Endometrium (tissue), 2 donors: ENCODE measurements at regions not wholly inside any gene's neighbourhood (a gene's known extent, or its start where the extent isn't known, plus 50 kb on each side); places are given as distances from the start of the nearest gene placed in this dataset.
A peak's percentile ranks its signal among the peaks of the same experiment; 100 is the strongest.

Experiments used
- FAIRE-seq: peaks from 2 replicates; lab custom pipeline; 2012; peaks lifted over from hg19 to GRCh38; lab: Jason Lieb, UNC
- donor health status: control.
- donor health status: control.

DNA sequence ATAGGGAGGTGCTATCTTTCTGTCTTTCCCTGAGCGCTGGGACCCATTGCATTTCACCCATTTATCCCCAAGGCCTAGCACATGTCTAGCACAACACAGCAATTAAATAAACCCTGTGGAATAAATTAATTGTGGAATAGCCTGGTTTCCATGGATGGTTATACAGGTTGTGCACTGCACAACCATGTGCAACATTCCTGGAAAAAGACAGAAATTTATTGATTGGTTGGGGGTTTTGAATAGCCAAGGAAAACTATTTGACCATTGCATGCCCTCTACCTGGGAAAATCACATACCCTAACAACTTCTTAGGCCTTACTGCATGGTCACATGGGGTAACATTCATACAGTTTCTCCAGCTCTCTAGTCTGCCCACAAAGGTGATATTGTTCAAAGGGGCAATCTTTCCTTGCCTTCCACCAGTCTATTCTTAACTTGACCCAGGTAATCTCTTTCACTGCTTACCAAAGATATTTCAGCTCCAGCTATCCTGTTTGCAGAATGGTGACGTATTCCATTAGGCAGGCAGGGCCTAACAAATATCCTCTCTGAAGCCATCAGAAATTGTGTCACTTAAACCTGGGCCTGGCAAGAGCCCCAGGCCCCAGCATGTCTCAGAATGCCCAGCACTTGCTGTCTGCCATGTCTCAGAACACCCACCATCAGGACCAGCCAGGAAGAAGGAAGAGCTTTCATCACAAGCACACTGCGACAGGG is 157.9 kb upstream of the RAB4A start:
- FAIRE-seq, result no peak

DNA sequence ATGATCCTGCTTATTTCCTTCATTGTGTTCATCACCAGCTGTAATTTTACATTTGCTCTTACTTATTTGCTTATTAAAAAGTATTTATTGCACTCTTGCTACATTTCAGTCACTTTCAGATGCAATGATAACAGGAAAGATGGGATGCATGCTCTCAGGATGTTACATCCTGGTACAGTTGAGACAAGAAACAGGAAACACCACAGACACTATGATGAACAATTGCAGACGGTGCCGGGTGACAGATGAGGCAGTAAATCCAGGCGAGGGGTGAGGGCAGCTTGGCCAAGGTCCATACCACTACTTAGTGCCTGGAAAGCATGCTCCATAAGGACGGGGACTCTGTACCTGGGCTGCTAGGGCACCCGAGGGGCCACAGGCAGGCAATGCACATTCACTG is 156.6 kb upstream of the RAB4A start:
- FAIRE-seq, result no peak

DNA sequence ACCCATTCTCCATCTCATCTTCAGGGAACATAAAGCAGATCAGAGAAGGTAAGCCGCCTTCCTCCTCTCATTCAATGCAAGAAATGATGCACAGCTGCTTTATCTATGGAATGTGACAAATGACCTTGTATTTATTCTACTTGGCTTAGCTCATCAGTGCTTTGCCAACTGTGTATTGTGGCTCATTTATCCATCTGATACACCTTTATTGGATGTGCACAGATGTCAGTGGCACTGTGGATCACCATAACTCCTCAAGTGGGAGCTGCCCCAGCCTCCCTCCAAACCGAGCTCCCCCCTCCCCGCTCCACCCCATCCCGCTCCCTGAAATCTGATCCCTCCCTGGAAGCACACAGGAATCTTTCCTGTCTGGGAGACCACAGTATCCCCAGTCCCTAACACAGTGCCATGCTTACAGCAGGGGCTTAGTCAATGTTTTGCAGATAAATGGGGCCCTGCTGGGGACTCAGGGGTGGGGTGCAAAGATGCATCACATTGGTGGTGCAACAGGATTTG is 156.0 kb upstream of the RAB4A start:
- no peak for FAIRE-seq

DNA sequence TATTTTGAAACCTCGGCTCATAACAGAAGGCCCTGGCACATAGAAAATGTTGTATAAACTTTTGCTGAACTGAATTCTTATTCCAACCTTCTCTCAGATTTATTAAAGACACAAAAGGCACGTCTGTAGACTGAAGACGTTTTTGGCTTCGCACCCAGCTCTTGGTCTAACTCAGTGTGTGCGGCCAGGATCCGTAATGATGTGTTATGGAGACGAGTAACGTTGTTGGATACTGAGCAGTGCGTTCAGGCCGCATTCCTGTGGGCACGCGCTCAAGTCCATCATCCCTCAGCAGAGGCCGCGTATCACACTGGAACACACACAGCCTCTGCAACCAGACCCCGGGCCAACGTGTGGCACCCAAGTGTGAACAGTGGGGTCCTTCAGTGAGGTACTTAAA is 154.8 kb upstream of the RAB4A start:
- FAIRE-seq, result no peak

DNA sequence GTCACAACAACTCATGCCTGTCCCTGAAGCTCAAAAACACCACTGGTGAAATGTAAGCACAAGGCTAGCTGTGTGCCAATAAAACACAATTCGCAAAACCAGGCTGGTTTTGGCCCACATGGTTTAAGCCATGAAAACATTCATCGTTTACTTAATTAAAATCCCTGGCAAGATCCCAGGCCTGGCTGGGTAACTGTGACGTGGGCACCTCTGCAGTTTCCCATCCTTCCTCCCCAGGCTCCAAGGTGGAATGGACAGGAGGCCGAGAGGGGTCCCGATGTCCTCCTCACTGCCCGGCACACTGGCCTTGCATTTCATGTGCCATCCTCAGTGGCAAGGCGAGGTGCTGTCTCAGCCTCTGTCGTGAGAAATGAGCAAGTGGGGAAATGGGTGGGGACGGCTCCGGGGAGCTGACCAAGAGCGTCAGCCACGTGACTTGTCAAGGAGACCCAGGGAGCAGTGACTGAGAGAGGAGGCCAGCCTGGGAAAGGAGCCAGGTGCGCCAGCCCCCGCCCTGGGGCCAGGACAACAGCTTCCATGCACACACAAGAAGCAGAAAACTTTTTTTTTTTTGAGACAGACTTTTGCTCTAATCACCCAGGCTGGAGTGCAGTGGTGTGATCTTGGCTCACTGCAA is 153.1 kb upstream of the RAB4A start:
- no peak for FAIRE-seq

DNA sequence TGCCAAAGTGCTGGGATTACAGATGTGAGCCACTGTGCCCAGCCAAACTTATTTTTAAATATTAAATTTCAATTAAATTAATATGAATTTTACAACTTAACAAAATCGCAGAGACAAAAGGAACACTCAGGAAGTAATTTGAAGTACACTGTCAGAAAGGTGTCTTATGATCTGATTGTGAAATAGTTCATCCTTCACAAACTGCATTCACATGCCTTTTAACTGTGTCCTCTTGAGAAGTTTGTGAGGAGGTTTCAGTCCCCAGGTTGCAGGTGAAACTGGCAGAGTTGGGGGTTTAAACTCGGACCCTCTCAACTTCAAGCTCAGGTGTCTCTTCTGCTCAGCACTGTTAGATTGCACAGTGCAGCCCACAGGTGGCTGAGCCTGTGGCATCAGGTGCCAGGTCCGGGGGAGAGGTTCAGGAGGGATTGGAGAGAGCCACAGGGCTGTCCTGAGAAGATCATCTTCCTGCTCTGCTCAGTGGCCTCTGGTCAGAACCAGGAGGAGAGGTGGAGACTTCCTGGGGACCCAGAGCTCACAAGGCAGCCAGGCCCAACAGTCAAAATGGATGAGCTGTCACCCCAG is 152.3 kb upstream of the RAB4A start:
- FAIRE-seq, result no peak

DNA sequence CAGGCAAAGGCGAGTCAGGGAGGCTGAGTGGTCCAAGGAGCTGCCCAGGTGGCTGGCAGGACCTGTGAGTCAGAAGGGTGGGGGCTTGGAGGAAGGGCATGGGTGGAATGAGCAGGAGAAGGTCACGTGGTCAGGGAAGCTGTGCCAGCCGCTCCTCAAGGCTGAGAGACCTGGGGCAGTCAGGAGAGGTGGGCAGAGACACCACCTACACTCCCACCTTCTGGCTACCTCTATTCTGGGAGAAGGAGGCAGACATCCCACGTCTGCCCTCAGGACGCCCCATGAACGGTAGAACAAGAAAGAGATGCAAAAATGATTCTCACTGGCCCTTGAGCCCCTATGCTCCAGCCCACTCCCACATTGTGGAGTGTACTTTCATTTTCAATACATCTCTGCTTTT is 151.8 kb upstream of the RAB4A start:
- no peak for FAIRE-seq

DNA sequence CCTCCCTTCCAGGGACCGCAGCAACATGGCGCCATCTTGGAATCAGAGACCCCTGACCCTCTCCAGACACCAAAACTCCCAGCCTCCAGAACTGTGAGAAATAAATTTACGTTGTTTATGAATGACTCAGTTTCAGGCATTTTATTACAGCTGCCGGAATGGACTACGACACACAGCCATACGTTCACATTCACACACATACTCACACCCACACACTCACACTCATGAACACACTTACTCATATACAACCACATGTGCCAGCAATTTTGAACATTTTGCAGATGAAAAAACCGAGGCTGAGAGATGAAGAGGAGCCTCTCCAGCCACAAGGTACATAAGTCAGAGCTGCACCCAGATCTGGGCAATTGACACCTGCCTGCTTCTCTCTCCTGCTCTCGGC is 151.0 kb upstream of the RAB4A start:
- no peak for FAIRE-seq

DNA sequence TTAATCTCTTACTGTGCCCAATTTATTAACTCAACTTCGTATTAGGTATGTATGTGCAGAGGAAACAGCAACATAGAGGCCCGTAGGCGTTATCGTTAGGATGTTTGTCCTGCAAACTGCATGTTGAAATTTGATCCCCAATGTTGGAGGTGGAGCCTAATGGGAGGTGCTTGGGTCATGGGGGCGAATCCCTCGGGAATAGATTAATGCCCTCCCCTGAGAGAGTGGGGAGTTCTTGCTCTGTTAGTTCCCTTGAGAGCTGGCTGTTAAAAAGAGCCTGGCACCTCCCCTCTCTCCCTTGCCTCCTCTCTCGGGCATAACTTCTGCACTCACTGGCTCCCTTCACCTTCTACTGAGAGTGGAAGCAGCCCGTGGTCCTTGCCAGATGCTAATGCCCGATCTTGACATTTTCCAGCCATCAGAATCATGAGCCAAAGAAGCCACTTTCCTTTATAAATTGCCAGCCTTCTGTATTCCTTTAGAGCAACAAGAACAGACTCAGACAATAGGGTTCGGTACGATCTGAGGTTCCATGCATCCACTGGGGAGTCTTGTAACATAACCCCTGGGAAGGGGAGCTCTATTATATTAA is 149.0 kb upstream of the RAB4A start:
- no peak for FAIRE-seq

DNA sequence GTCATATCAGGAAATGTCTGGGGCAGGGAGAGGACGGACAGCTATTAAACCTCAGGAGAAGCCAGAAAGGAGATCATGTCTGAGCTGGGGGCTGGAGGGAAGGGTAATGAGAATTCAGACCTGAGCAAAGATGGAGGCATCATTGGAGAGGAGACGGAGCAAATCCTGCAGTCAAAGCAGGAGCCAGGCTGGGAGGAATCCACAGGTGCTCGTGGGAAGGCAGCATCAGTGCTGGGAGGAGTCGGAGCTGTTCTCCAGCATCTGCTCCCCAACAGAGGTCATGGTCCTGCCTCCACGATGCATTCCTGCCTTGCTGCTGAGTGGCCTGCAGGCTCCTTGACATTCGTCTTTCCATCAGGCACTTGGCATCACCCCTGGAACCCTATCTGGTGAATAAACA is 148.3 kb upstream of the RAB4A start:
- FAIRE-seq, result no peak

DNA sequence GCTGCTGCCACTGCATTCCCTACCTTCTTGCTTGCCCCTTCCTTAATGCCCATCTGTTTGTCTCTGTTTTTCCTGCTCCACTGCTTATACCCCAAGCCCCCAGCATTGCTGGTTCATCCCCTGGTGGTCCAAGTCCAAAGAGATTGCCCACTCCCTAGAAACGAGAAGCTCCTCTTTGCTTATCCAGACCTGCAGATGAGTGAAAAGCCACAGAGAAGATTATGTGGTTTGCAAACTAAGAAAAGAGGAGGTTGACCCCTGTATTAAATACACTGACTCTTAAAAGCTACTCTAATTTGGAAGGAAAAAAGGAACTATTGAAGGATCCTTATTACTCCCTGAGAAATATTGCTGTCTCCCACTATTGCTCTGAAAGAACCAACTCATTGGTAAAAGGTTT is 146.8 kb upstream of the RAB4A start:
- FAIRE-seq, result no peak

DNA sequence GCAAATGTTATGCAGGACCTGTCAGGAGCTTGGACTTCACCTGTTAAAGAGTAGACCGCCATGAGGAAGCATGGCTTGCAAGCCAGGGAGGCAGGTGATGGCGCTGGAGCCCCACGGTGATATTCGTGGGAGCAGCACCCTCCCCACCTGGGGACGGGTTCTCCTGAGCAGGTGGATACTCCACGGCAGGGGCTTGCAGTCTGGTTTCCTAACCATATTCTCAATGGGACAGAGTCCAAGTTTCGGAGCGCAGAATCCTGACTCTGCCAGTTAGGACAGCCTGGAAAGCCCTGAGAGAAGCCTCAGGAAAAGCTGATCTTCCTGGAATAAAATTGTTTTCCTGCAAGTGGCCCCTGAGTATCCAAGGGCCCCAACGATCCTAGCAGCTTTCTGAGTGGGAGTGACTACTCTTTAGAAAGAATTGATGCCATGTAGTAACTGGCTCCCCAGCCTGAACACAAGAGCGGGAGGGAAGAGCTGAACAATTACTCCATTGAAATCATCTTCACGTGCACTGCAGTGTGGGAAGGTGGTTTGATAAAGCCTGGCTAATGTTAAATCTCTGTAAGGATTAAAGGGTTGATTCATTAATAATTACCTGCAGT is 146.3 kb upstream of the RAB4A start:
- FAIRE-seq, result no peak

DNA sequence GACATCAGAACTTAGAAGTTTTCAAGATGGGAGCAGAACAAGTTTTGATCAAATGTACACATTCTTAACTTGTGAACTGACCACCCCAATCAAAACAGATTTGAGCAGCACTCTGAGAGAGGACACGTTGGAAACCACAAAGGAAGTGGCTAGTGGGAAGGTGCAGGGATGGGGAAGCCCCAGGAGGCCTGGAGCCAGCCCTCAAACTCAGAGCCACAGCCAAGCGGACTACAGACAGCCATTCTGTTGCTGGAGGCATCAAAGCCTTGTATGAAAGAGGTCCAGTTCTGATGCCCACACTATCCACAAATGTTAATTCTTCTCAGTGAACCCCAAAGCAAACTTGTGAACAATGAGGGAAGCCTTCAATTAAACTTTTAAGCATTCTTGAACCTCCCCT is 143.6 kb upstream of the RAB4A start:
- no peak for FAIRE-seq

DNA sequence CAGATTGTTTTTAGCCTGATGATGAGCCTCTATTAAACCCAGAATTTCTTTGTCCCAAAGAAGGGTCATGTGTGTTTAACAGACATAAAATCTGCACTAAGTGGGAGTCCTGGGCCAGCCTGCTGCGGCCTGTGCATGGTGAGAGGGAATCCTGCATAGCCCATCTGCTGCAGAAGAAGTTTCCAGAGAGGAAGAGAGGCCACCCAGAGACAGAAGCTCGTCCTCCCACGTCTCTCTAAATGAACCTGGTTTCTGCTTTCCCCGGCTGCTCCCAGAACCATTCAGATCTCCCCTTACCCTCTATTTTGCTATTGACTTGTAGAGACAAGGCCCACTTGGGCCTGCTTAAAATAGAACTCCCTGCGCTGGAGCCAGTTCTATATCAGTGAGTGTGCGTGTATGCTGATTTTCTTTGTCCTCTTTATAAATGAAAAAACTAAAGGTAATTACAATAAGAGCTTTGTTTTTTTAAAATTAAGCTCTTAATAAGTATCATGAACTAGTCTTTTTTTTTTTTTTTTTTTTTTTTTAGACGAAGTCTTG is 142.8 kb upstream of the RAB4A start:
- peak; percentile 54 for FAIRE-seq

DNA sequence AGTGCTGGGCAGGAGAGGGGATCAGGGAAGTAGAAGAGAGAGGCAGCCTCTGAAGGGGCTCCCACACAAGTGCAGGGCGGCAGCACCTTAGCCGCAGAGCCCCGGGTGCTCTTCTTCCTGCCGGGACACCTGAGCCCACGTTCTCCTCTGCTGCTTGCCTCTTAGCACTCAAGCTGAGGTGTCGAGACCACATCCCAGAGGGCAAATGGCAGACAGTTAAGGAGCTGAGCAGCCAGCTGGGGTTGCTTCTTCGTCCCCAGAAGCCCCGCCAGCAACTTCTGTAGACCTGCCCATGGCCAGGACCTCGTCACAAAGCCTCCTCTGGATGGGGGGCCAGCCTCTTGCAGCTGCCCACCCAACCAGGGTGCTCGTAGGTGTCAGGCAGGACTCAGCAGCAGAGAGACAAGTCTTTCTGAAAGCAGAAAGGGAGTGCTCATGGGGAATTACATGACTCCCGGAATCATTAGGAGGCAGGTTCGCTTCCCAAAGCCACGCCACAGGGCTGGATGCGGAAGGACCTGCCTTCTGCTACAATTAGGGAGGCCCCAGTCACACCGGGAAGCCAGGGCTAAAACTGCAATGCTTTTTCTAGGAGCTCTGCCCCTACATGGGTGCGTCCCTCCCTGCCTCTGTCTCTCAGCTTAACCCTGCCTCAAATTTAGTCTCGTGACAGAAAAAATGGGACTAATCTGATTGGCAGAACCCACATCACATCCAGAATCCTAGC is 141.4 kb upstream of the RAB4A start:
- FAIRE-seq, result no peak

DNA sequence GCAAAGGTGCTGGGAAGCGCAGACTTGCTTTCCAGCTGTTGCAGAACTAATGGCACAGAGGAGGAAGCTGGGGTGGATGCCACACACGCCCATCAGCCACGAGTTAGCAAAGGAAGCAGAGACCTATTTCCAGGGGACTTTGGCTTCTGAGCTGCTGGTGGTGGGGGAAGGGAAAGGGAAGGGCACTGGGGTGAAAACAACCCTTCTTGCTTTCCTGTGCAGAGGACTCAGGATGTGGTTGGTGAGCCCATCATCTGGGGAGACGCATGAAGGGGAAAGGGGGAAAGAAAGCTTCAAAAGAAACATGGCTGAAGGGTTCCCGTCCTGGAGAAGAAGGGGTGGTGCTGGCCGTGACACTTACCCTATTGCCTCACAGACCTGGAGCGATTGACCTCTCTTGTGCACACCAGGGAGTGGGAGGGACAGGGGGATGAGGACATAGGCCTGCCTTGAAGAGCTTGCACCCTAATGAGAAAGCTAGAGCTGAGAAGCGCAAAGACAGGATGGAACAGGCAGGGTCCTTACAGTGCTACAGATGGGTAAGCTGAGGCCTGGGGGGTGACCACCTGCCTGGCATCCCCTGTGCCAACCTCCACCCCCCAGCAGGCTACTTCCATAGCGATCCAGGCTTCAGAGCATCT is 140.8 kb upstream of the RAB4A start:
- FAIRE-seq, result no peak

DNA sequence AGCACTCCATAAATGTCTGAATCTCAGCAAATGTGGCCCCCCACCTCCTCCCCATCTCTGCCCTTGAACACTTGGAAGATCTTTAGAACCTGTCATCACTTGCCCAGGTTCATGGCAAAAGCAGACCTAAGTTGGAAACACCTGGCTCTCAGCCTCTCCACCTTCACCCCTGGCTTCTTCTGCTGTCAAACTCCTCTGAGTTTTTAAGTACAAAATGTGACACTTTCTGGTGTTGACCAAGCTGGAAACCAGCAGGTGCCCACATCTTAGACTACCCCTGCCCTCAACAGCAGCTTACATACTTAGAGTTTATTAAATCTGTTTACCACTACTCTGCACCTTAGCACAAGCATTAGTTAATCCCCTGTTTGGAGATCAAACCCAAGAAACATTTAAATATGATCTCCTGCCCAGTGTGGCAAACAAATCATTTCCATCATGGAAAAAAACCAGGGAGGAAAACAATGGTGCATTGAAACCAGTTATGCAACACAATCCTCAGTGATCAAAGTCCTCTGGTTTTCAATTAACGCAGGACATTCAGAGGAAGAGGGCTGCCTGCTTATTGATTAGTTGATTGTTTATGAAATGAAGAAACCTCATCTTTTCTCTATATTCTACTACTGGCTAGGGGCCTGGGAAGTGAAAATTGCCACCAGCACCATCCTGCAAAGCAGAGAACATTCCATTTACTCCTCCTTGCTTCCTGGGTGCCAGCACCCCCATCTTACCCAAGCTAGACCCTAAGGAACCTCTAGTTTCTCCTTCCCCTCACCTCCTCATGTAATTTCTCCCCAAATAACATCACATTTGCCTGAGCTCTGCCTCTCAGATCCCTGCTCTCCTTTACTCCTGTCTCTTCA is 139.4 kb upstream of the RAB4A start:
- no peak for FAIRE-seq

DNA sequence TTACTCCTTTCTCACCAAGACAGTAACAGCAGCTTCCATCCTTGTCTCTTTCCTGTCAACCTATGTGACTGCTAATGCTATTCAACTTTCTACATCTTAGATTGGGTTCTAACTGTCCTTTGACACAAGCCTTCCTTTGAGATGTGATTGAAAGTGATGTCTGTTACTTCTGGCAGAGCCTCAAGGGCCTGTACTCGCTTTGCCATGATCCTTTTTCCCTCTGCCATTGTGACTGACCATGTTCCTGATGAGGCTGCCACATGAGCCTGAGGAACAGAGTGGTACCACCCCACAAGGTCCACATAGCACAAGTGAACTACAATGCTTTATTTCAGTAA is 138.8 kb upstream of the RAB4A start:
- no peak for FAIRE-seq

DNA sequence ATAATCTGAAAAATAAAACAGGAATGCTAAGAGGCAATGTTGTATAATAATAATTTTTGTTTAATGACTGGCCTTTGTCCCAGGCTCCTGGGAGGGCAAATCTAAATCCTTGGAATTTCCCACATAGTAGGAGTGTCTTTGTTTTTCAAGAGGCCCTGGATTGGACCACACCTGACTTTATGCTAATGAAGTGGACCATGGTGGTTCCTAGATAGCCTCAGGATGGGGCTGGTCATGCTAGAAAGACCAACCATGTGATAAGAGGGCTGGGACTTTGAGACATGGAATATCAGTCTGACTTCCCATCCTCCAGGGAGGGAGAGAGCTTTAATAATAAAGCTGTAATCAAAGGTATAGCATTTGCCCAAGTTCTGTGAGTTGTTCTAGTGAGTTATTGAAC is 138.2 kb upstream of the RAB4A start:
- no peak for FAIRE-seq

DNA sequence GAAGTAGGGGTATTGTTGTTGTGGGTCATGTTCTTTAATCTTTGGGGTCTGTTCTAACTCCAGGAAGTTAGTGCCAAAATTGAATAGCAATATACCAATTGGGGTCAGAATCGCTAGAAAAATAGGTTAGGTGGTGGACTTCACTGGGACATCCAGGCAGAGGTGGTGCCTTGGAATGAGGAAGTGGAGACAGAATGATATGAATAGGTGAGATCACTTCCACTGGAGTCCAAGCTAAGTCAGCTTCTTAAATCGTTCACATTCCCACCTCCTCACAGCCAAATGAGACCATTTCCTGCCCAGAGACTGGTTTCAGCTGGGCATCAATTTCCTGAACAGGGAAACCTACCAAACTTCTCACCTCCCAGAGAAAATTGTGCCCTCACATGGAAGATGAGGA is 137.8 kb upstream of the RAB4A start:
- FAIRE-seq, result no peak

DNA sequence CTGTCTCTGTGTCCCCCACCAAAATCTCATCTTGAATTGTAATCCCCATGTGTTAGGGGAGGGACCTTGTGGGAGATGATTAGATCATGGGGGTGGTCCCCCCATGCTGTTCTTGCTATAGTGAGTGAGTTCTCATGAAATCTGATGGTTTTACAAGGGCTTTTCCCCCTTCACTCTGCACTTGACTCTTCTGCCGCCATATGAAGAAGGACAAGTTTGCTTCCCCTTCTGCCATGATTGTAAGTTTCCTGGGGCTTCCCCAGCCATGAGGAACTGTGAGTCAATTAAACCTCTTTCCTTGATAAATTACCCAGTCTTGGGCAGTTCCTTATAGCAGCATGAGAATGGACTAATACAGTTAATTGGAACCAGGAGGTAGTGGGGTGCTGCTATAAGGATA is 137.1 kb upstream of the RAB4A start:
- FAIRE-seq, result no peak
